Omental fat pad (tissue), 3 donors: ENCODE measurements at regions not wholly inside any gene's neighbourhood (a gene's known extent, or its start where the extent isn't known, plus 50 kb on each side); places are given as distances from the start of the nearest gene placed in this dataset.

Experiments
- ATAC-seq: fragments of 150-250 bp; one replicate; pipeline ENCODE4 v1.9.1; 2016; ENCODE audit warnings: mild to moderate bottlenecking, moderate library complexity; ENCODE audit not compliant: low FRiP score
- DNase-seq: peaks from one replicate; pipeline ENCODE4 v3.0.0-alpha.2; 2019; ENCODE audit warnings: low spot score
- TF ChIP-seq, protein P1 (sequence below), 3 donors: fragments of 450-650 bp; IDR thresholded peaks; one replicate each; pipeline ENCODE4 v1.5.1; 2016 to 2017; ENCODE audit warnings: antibody characterized with exemption in 3 of 3, mild to moderate bottlenecking in 3 of 3, moderate library complexity in 2 of 3

DNA sequence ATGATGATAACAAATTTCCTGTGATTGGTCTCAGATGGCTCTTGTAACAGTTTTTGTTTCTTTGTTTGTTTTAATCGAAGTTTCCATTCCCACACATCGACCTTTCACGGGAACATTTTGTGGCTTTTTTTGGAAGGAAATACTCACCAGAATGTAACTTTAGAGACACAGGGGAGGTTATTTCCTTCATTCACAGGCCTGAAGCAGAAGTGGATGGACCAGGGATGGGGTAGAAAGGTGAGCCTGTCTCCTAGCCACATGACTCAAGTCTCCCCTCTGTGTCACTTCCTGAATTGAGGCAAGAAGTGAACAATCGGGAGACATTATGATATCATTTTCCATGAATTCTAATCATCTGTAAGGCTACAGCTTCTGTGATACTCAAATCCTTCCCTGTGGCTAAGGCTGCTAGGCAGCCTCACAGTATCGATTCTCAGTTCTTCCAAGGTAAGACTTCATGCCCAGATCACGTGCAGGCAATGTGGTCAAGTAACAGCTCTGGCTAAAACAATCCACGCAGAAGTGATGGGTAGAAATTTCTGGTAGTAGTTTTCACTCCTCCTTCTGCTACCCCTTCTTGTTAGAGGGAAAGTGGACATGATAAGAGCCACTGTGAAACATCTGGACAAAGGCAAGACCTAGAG lies 203.9 kb upstream of the NEBL start:
- DNase-seq: no peak
- ATAC-seq: no peak
- TF ChIP-seq, protein P1, sequence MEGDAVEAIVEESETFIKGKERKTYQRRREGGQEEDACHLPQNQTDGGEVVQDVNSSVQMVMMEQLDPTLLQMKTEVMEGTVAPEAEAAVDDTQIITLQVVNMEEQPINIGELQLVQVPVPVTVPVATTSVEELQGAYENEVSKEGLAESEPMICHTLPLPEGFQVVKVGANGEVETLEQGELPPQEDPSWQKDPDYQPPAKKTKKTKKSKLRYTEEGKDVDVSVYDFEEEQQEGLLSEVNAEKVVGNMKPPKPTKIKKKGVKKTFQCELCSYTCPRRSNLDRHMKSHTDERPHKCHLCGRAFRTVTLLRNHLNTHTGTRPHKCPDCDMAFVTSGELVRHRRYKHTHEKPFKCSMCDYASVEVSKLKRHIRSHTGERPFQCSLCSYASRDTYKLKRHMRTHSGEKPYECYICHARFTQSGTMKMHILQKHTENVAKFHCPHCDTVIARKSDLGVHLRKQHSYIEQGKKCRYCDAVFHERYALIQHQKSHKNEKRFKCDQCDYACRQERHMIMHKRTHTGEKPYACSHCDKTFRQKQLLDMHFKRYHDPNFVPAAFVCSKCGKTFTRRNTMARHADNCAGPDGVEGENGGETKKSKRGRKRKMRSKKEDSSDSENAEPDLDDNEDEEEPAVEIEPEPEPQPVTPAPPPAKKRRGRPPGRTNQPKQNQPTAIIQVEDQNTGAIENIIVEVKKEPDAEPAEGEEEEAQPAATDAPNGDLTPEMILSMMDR (IDR thresholded peaks at IDR 0.05): no peak

DNA sequence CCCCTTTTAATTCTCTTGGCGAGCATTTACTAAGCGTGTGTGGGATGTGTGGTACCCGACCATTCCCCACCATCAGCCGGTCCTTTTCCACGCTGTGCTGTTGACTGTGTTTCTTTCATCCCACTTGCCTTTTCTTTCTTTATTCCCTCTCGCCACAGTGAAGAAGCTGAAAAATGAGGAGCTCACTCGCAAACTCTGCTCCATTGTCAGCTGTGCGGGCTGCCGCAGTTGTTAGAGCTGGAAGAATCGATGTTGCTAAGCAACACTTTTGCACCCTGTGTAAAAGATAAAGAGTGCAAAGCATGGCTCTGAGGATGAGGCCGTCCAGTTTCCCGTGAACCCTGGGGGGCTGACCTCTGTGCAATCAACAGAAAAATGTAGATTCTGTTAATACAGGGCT lies 203.1 kb upstream of the NEBL start:
- TF ChIP-seq, protein P1 (IDR thresholded peaks at IDR 0.05): no peak
- ATAC-seq (no peak), DNase-seq (no peak)

DNA sequence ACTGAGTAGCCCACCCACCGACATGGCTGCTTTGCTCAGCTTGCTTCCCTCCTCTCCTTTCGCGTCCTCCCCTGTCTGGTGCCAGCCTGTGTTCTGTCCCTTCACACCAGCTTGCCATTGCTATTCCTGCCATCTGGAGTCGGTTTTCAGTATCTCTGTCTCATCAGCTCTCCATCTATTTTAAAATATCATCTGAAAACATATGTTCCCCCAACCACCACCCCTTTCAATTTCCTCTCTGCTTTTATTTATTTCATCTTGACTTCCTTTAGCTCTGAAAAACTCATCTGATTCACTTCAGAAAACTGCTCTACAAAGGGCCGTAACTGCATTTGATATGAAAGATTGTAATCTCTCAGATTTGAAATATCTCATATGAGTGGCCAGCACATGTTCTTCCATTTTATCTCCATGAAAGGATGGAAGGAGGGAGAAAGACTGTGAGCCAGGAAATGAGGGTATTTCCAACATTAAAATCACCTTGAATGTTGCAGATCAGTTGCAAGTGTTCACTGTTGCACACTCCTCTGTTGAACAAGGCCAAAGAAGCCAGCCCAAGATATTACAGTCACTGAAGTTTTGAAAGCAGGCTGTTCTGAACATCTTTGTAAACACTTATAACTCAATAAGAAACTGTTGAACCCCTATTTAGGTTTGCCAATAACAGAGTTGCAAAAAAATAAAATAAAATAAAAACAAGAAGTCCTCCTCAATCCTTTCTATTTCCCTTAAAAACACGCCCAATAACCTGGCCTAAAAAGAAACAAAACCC lies 202.4 kb upstream of the NEBL start:
- no peak for DNase-seq
- TF ChIP-seq, protein P1 (IDR thresholded peaks at IDR 0.05): no peak
- no peak for ATAC-seq

DNA sequence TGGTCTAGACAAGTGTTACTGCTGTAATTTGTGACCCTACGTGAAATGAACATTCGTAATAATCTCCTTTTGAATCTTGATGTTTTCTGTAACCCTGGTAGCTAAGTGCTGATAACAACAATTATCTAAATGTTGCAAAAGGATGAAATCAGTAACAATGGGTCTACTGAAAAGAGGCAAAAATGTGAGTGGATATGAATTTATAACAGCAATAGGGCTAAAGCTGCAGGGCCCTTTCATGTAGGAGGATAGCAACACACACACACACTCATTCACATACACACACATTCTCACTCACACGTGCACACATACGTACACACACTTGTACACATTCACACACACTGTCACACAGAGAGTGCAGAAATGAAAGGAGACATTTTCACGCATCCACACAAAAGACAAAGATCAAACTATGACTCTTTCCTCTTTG lies 200.8 kb upstream of the NEBL start:
- TF ChIP-seq, protein P1 (IDR thresholded peaks at IDR 0.05): no peak
- DNase-seq (no peak), ATAC-seq (no peak)

DNA sequence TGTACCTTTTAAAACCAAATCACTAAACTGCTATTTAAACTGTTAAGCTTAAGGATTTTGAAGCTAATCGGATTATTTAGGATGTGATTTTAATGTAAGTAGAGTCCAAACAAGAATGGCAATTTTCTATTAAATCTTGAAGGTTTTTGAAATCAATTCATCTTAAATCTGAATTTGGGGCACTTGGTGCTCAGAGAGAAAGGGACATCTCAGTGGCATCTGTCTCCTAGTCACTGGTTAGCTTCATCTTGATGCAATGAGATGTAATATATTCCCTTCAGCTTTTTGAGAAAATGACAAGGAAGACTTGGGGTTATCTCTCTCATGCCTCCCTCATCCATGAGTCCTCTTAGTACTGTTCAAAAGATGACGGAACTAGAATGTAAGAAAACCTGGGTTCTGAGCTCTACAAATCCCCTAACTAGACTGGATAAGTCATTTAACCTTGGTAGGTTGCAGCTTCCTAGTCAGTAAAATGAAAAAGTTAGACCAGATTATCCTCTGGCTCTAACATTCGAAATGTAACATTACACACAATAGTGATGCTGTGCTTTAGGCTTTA lies 198.5 kb upstream of the NEBL start:
- TF ChIP-seq, protein P1 (IDR thresholded peaks at IDR 0.05): no peak
- DNase-seq: no peak
- ATAC-seq: no peak

DNA sequence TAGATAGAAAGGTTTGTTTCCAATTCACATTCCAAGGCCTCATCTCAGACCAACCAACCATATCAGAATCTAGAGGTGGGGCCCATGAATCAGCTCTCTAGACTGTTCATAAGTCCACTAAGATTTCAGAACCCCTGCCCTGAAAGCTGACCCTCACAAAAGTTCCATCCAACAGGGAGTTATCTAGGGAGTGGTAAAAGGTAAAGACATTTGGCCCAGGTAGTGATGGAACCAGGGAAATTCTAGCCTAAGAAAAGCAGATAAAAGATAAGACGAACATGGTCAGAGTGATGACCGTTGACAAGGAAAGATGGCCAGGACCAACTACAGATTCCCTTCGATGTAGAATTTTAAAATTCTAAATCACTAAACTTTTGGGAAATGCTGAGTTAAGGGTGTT lies 198.0 kb upstream of the NEBL start:
- DNase-seq (no peak), ATAC-seq (no peak)
- TF ChIP-seq, protein P1 (IDR thresholded peaks at IDR 0.05): no peak
